Brain microvascular endothelial cell (primary cell): ENCODE measurements at regions not wholly inside any gene's neighbourhood (a gene's known extent, or its start where the extent isn't known, plus 50 kb on each side); places are given as distances from the start of the nearest gene placed in this dataset.
A peak's percentile ranks its signal among the peaks of the same experiment; 100 is the strongest.

Experiments used
- DNase-seq: peaks from one replicate; pipeline ENCODE4 v3.0.0-alpha.2; 2020
- H3K27ac ChIP-seq: fragments of 250-450 bp; sonication (Bioruptor Pico); 2 replicates; pipeline ENCODE4 v1.5.1; 2020; ENCODE audit warnings: mild to moderate bottlenecking, moderate library complexity
- H3K27me3 ChIP-seq: fragments of 250-450 bp; sonication (Bioruptor Pico); replicated peaks from 2 replicates; pipeline ENCODE4 v1.5.1; 2020; ENCODE audit warnings: mild to moderate bottlenecking
- H3K36me3 ChIP-seq: fragments of 250-450 bp; sonication (Bioruptor Pico); replicated peaks from 2 replicates; pipeline ENCODE4 v1.5.1; 2020; ENCODE audit warnings: mild to moderate bottlenecking
- H3K4me3 ChIP-seq: 2 replicates; pipeline ENCODE4 v1.5.1; 2011; ENCODE audit warnings: low read depth, mild to moderate bottlenecking, control low read depth, low read length, moderate library complexity
- CTCF ChIP-seq: IDR thresholded peaks from 2 replicates; pipeline ENCODE4 v1.5.1; 2011; ENCODE audit warnings: low read depth, mild to moderate bottlenecking, moderate library complexity, low read length, control low read depth, inconsistent platforms; ENCODE audit errors: missing control alignments
- in situ Hi-C: cut with HindIII; loops from 2 replicates; pipeline ENCODE4 v1.10.0; 2017; ENCODE audit warnings: low sequenced_read_pairs, low pct_ligation_motif_present

DNA sequence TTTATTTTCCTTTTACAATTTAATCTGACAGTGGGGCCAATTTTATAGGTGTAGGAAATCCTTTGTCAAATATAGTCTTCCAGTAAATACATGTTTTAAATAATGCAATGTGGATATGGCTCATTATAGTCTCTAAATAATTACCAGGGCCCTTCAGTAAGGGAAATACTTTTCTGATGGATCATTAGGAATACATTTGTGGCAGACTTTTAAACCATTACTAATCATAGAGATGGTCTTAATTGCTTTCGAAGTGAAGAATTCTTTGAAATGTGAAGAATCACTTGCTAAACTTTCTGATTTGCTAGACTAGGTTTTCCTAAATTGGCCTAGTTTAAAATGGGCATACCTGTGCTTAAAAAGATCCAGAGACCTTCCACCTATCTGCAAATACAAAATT, 105.6 kb upstream of the ELL2 start:
- Histone ChIP-seq H3K36me3 (no peaks in the 10 kb centered on the region), H3K4me3 (no peak overlapping the region), H3K27me3 (no peaks in the 10 kb centered on the region), H3K27ac (peak overlapping the region; percentile 96)
- TF ChIP-seq CTCF: no peak
- in situ Hi-C loops: no loop called here
- no peak for DNase-seq

GRCh38 chr5:96066386-96066719, 104.7 kb upstream of the ELL2 start:
- Histone ChIP-seq H3K36me3 (no peaks in the 10 kb centered on the region), H3K27ac (peak overlapping the region; percentile 96), H3K4me3 (no peak overlapping the region), H3K27me3 (no peaks in the 10 kb centered on the region)
- TF ChIP-seq CTCF: no peak
- no peak for DNase-seq
- in situ Hi-C loops: no loop called here

- no peak for DNase-seq
- H3K27ac ChIP-seq: peak overlapping the region; percentile 96
- in situ Hi-C loops: no loop called here
Measured at GRCh38 chr5:96065685-96066385, 104.2 kb upstream of the ELL2 start.

DNA sequence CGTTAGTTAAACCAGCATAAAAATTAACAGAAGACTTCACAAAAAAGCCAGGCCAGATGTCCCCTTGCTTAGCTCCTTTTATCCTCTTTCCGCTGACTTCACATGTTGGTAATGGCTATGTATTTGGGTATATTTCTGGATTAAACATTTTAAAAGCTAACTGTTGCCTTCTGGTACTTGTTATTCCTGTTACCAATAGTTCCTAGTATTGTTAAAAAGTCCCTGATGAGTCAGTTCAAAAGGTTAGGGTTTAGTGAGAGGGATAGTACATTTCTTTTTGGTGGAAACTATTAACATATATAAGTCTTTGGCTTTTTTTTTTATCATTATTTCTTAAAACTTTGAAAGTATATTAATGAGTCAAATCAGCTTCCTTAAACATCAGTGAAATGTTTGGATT, 103.2 kb upstream of the ELL2 start:
- no peaks in the 10 kb centered on the region for H3K36me3 ChIP-seq
- in situ Hi-C loops: no loop called here
- no peak for TF ChIP-seq CTCF
- no peak for DNase-seq
- no peak overlapping the region for H3K27ac ChIP-seq
- H3K27me3 ChIP-seq: no peaks in the 10 kb centered on the region
- no peak overlapping the region for H3K4me3 ChIP-seq

More at GRCh38 chr5:96065685-96066385, 104.2 kb upstream of the ELL2 start:
- H3K27me3 ChIP-seq: no peaks in the 10 kb centered on the region
- no peaks in the 10 kb centered on the region for H3K36me3 ChIP-seq
- no peak for TF ChIP-seq CTCF
- H3K4me3 ChIP-seq: no peak overlapping the region

DNA sequence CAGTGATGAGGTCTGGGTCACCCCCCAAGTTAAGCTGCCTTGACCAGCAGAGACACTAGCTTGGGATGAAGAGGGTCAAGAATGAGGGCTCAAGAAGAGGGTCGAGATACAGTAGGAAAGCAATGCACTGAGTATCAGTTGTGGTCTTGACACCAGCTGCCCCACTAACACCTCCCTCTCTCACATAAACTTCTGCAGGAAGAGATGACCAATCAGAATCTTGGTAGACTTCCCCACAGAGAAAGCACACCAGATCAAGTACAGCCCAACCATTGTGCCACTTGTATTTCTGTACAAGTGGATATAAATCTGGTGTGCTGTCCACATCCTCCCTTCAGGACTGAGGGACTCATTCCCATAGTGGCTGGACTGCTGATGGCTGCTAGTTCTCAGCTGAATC, 101.2 kb upstream of the ELL2 start:
- in situ Hi-C loops: no loop called here
- Histone ChIP-seq H3K27ac (no peak overlapping the region), H3K27me3 (no peaks in the 10 kb centered on the region), H3K4me3 (no peak overlapping the region), H3K36me3 (no peaks in the 10 kb centered on the region)
- no peak for DNase-seq
- no peak for TF ChIP-seq CTCF

GRCh38 chr5:96058084-96058483, 96.4 kb upstream of the ELL2 start:
- DNase-seq: no peak
- no peaks in the 10 kb centered on the region for H3K27me3 ChIP-seq
- in situ Hi-C loops: no loop called here
- no peak for TF ChIP-seq CTCF
- H3K4me3 ChIP-seq: no peak overlapping the region
- H3K36me3 ChIP-seq: no peaks in the 10 kb centered on the region
- no peak overlapping the region for H3K27ac ChIP-seq
